Tibial nerve (tissue), 4 donors: ENCODE measurements at regions not wholly inside any gene's neighbourhood (a gene's known extent, or its start where the extent isn't known, plus 50 kb on each side); places are given as distances from the start of the nearest gene placed in this dataset.
"Not testable (repeated sequence)": the region's sequence is repeated elsewhere in the genome, so short reads cannot be mapped to it uniquely, and the experiment has no call there.

Experiments used
- DNase-seq, 2 donors: peaks; one replicate each; pipeline ENCODE4 v3.0.0-alpha.2; 2019; ENCODE audit warnings: low spot score in 2 of 2
- H3K27ac ChIP-seq, 4 donors: fragments of 200-600 bp; sonication (generic) in 3 of 4; one replicate each; pipeline ENCODE4 v1.5.1; 2017 to 2019; ENCODE audit warnings: mild to moderate bottlenecking in 1 of 4
- H3K27me3 ChIP-seq, 2 donors: fragments of 200-600 bp; sonication (generic) in 1 of 2; one replicate each; pipeline versions ENCODE4 v1.5.1 to v1.6.0; 2017 to 2019
- H3K36me3 ChIP-seq, 3 donors: fragments of 200-600 bp; sonication (generic); one replicate each; pipeline ENCODE4 v1.5.1; 2018 to 2019
- H3K4me1 ChIP-seq, 4 donors: fragments of 200-600 bp; sonication (generic) in 3 of 4; one replicate each; pipeline ENCODE4 v1.5.1; 2017 to 2019
- H3K4me3 ChIP-seq, 4 donors: fragments of 200-600 bp; sonication (generic) in 3 of 4; one replicate each; pipeline ENCODE4 v1.5.1; 2017 to 2019; ENCODE audit warnings: mild to moderate bottlenecking in 1 of 4, moderate library complexity in 1 of 4
- H3K9me3 ChIP-seq, 4 donors: fragments of 200-600 bp; sonication (generic) in 3 of 4; one replicate each; pipeline ENCODE4 v1.5.1; 2017 to 2019
- EP300 ChIP-seq, 2 donors: sonication (generic); formaldehyde crosslinking; IDR thresholded peaks; one replicate each; pipeline ENCODE4 v1.6.1; 2017; ENCODE audit warnings: antibody characterized with exemption in 2 of 2, mild to moderate bottlenecking in 1 of 2
- POLR2A ChIP-seq, 2 donors: fragments of 450-650 bp; IDR thresholded peaks; one replicate each; pipeline ENCODE4 v1.6.1; 2017; ENCODE audit warnings: antibody characterized with exemption in 2 of 2, mild to moderate bottlenecking in 2 of 2, moderate library complexity in 2 of 2
- WGBS, 2 donors: methylation state at CpG; one replicate each; pipeline ENCODE4 v1.1.5; 2018; 5-methylcytosine and 5-hydroxymethylcytosine counted together
- TF ChIP-seq, protein P1 (sequence below), 5 experiments: fragments of 200-600 bp in 3 of 5; fragments of 450-650 bp in 2 of 5; sonication (generic) in 3 of 5; IDR thresholded peaks; one replicate each; pipeline ENCODE4 v1.5.1; 2016 to 2019; ENCODE audit warnings: antibody characterized with exemption in 5 of 5, mild to moderate bottlenecking in 3 of 5, moderate library complexity in 2 of 5

DNA sequence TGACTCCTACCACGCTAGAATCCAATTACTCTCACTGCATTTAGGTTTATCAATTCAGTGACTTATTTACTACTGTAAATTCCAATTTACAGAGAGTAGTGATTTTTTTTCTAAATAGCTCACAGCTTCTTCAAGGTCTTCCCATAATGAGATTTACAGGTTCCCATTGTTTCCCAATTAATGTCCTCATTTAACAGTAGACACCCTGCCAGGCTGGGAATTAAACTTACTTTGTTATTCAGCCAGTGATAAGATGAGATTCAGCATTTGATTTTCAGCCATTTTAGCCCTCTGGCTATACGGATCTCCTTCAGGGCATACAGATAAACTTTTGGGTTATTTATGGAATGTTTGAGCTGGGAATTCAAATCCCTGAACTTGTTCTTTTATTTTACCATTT is 582.9 kb upstream of the EYS start:
- Histone ChIP-seq H3K27ac (no peak overlapping the region), H3K9me3 (no peaks in the 10 kb centered on the region), H3K27me3 (no peaks in the 10 kb centered on the region), H3K4me1 (no peaks in the 10 kb centered on the region), H3K4me3 (no peak overlapping the region), H3K36me3 (no peaks in the 10 kb centered on the region)
- no peak for DNase-seq
- WGBS, 2 donors = 83 to 84% methylated on average over 2 of the region's 2 CpGs
- no peak for TF ChIP-seq POLR2A (IDR thresholded peaks at IDR 0.05)
- TF ChIP-seq, protein P1, sequence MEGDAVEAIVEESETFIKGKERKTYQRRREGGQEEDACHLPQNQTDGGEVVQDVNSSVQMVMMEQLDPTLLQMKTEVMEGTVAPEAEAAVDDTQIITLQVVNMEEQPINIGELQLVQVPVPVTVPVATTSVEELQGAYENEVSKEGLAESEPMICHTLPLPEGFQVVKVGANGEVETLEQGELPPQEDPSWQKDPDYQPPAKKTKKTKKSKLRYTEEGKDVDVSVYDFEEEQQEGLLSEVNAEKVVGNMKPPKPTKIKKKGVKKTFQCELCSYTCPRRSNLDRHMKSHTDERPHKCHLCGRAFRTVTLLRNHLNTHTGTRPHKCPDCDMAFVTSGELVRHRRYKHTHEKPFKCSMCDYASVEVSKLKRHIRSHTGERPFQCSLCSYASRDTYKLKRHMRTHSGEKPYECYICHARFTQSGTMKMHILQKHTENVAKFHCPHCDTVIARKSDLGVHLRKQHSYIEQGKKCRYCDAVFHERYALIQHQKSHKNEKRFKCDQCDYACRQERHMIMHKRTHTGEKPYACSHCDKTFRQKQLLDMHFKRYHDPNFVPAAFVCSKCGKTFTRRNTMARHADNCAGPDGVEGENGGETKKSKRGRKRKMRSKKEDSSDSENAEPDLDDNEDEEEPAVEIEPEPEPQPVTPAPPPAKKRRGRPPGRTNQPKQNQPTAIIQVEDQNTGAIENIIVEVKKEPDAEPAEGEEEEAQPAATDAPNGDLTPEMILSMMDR (IDR thresholded peaks at IDR 0.05) = no peak
- no peak for TF ChIP-seq EP300 (IDR thresholded peaks at IDR 0.05)

DNA sequence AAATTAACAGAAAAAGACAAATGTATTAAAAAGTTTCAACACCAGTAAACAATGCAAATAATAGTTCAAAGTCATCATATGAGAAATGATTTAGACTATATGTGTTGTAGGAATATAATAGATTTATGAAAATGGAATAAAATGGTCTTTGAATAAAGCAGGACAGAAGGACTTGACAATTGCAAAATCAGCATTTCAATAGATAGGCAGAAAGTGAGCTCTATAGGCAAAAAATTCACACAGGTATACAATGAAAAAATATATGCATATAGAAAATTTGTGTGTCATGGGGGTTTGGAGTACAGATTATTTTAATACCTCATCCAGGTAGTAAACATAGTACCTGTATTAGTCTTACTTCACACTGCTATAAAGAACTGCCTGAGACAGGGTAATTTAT is 571.1 kb upstream of the EYS start:
- Histone ChIP-seq H3K4me1 (peaks cover 0 to 10% (median 0%) of the 10 kb centered on the region in 4 donors), H3K27me3 (no peaks in the 10 kb centered on the region), H3K36me3 (no peaks in the 10 kb centered on the region), H3K27ac (no peak overlapping the region), H3K4me3 (no peak overlapping the region), H3K9me3 (no peaks in the 10 kb centered on the region)
- TF ChIP-seq EP300 (IDR thresholded peaks at IDR 0.05) (no peak), POLR2A (IDR thresholded peaks at IDR 0.05) (no peak)
- TF ChIP-seq, protein P1 (IDR thresholded peaks at IDR 0.05) = no peak
- no peak for DNase-seq

DNA sequence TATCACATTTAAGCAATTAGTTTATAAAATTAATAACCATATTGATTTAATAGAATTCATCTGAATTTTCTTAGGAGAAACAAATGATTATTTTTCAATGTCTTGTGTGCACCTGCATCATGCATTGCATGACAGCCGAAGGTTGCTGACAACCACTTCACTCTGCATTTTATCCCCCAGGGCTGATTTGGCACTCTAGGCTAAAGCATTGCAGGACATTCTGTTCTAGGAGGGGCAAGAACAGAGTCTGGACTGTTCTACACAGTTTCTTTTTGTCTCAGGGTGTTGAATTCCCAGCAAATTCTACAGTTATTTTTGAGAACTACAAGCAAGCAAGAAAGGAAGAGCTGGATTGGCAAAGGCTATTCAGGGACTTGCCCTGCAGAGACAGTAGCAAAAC is 570.4 kb upstream of the EYS start:
- 38 to 62% methylated on average over 1 of the region's 1 CpG for WGBS, 2 donors
- TF ChIP-seq, protein P1 (IDR thresholded peaks at IDR 0.05) = no peak
- peak in 1 of 2 donors; percentile 7 for TF ChIP-seq EP300 (IDR thresholded peaks at IDR 0.05)
- TF ChIP-seq POLR2A (IDR thresholded peaks at IDR 0.05) = no peak
- Histone ChIP-seq H3K4me3 (no peak overlapping the region), H3K27me3 (no peaks in the 10 kb centered on the region), H3K9me3 (no peaks in the 10 kb centered on the region), H3K4me1 (peaks cover 0 to 10% (median 0%) of the 10 kb centered on the region in 4 donors), H3K27ac (no peak overlapping the region), H3K36me3 (no peaks in the 10 kb centered on the region)
- DNase-seq = no peak

DNA sequence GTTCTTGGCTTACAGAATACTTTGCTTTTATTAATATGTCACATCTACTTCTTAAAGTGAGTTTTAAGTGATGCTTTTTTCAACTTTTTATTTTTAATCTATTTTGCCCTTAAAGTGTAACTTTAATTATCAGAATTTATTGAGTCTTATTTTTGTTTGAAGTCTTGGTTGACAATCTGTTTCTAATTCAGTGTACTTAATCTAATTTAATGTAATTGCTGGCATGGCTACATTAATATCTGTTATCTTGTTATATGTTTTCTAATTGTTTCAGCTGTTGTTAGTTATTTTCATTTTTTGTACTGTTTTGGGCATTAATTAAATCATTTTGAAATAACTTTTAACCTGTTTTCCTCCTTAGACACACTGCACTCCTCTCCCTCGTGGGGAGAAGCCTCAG is 558.7 kb upstream of the EYS start:
- TF ChIP-seq, protein P1 (IDR thresholded peaks at IDR 0.05) = no peak
- WGBS, 2 donors = 40 to 61% methylated on average over 1 of the region's 1 CpG
- Histone ChIP-seq H3K27ac (no peak overlapping the region), H3K36me3 (no peaks in the 10 kb centered on the region), H3K27me3 (no peaks in the 10 kb centered on the region), H3K9me3 (no peaks in the 10 kb centered on the region), H3K4me3 (no peak overlapping the region), H3K4me1 (no peaks in the 10 kb centered on the region)
- DNase-seq = no peak

DNA sequence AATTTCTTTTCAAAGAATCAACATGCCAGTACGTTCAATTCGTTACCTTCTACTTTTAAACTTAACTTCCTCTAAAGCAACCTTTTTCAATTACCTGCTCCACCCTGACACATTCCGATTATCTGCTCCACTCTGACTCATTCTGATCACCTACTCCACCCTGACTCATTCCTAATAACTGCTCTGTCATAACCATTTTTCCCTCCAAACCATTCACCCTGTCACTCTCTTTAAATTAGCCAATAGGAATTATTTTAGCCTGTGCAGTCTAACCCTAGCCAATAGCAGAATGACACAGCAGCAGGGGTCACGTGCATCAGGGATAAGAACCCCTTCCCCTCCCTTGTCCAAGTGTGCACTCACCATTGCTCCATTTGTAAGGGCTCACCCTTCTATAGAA is 557.4 kb upstream of the EYS start:
- H3K36me3 ChIP-seq = no peaks in the 10 kb centered on the region
- TF ChIP-seq, protein P1 (IDR thresholded peaks at IDR 0.05) = no peak
- TF ChIP-seq POLR2A (IDR thresholded peaks at IDR 0.05) (no peak), EP300 (IDR thresholded peaks at IDR 0.05) (no peak)
- H3K4me3 ChIP-seq = no peak overlapping the region
- H3K27me3 ChIP-seq = no peaks in the 10 kb centered on the region
- DNase-seq = no peak
- WGBS, 2 donors = 77 to 81% methylated on average over 4 of the region's 4 CpGs
- no peaks in the 10 kb centered on the region for H3K4me1 ChIP-seq
- H3K27ac ChIP-seq = no peak overlapping the region
- peaks cover 0 to 8% (median 0%) of the 10 kb centered on the region in 4 donors for H3K9me3 ChIP-seq

DNA sequence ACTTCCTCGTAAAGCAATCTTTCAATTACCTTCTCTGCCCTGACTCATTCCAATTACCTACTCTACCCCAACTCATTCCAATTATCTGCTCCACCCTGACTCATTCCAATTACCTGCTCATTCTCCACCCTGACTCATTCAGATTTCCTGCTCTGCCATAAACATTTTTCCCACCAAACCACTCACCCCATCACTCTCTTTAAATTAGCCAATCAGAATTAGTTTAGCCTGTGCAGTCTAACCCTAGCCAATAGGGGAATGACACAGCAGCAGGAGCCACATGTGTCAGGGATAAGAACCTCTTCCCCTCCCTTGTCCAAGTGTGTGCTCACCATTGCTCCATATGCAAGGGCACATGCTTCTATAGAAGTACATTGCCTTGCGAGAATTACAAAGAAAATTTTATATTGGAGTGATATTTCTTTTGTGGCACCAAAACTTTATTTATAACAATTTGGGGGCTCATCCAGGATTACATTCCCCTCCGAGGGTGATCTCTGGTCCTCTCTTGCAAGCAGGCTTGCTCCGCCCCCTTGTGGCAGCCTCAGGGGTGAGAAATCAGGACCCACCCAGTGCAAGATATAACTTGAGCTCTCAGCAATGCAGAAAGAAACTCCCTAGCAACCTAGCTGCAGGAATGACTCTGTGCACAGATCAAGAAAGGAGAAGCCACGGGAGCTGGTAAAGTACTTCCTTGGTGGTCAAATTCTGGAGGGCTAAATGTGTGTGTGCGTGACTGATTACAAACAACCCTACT is 551.9 kb upstream of the EYS start:
- H3K27ac ChIP-seq, H3K27me3 ChIP-seq, DNase-seq, H3K36me3 ChIP-seq, H3K4me3 ChIP-seq, H3K4me1 ChIP-seq: not testable (repeated sequence)
- WGBS, 2 donors = 87 to 92% methylated on average over 6 of the region's 6 CpGs
- H3K9me3 ChIP-seq = peaks cover 0 to 33% (median 5%) of the 10 kb centered on the region in 4 donors
